Heart left ventricle (tissue), 13 donors: ENCODE measurements at regions not wholly inside any gene's neighbourhood (a gene's known extent, or its start where the extent isn't known, plus 50 kb on each side); places are given as distances from the start of the nearest gene placed in this dataset.

ENCODE experiments used
- CTCF ChIP-seq, 12 donors: fragments of 200-600 bp; sonication (generic) in 4 of 12; IDR thresholded peaks; one replicate each; pipeline versions ENCODE4 v1.5.0 to v1.8.0; 2018 to 2022; ENCODE audit warnings: antibody characterized with exemption in 12 of 12, mild to moderate bottlenecking in 5 of 12
- POLR2A ChIP-seq, 2 donors: fragments of 450-650 bp; IDR thresholded peaks; one replicate each; pipeline ENCODE4 v1.6.1; 2017; ENCODE audit warnings: antibody characterized with exemption in 2 of 2, mild to moderate bottlenecking in 2 of 2, moderate library complexity in 2 of 2
- donor health status: ischemic (EF 13 %, LVEDD 7.1; RV severe dilation, severe dysfunction).
- donor health status: DM: no; HTN: yes; CAD: no.
- donor health status: DM: no; HTN: no; CAD: no.
- donor health status: ischemic (EF 25% LVEDD 6.9; RV normal size, moderate dysfunction).
- donor health status: ischemic (EF 25% LVEDD 5.7; RV mildly dilated, moderate dysfunction).
- donor health status: ischemic (EF 35%, LVEDD 5.7; RV mildly dilated, moderate dysfunction).
- donor health status: nonischemic (EF 11% LVEDD 7.7; RV severe dilation, severe dysfunction).
- donor health status: DM: yes; HTN: yes; CAD: no.
- donor health status: PGD.
- donor health status: ischemic (EF 29% LVEDD 5.4; RV normal size, mild dysfunction).
- donor health status: nonischemic (EF 23%, LVEDD 6.1; RV moderate dilation, normal function).

DNA sequence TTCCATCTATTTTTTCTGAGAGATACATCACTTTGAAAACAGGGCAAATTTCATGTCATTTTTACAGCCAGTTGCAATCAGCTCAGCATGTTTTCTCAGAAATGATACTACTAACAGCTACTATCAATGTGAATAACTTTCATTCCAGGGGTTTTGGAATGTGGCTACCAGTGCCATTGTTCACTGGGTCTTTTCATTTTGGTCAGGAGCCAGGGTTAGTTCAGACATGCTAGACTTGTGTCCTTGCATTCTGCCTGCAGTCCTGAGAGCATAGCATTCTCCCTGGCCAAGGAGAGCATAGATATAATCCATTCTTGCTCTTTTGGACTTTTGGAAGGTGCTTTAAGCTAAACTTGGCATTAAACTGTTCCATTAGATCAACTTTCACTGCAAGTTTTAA, 160.9 kb upstream of the NEBL start:
- TF ChIP-seq POLR2A (IDR thresholded peaks at IDR 0.05) (no peak), CTCF (IDR thresholded peaks at IDR 0.05) (no peak)
